HT-29 (cell line): ENCODE measurements at regions not wholly inside any gene's neighbourhood (a gene's known extent, or its start where the extent isn't known, plus 50 kb on each side); places are given as distances from the start of the nearest gene placed in this dataset.

Source experiments
- DNase-seq: peaks from one replicate; pipeline ENCODE4 v3.0.0-alpha.2; 2015; ENCODE audit warnings: low spot score

DNA sequence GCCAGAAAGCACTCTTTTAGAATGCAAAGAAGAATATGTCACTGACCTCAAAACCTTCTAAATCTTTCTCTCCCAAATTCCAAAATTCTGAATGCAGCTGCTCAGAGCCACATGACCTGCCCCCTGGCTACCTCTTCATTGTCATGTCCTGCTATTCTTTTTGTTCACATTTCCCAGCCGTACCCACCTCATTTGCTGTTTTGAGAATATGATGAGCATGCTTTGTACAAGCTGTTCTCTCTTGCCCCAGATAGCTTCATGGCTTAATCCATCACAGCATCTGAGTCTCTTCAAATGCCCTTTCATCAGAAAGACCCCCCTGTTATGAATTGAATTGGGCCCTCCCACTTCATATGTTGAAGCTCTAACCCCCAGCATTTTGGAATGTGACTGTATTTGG, 214.3 kb downstream of the KCNS3 start:
- DNase-seq: no peak

DNA sequence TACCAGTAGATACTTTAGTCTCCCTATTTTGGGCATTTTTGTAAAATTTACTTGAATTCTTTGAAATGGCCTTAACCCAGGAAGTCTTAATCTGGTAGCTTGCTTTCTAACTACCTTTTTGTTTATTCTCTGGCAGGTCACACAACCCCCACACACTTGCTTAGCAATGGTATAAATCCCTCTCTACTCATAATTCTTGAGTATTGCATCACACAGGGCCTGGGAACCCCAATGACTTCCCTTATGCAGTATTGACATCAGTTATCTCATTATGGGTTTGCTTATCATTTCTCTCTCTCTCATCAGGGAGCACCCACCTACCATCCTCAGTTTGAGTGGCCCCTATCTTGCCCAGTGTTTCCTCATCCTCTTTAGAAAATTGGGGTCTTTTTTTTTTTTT, 207.1 kb downstream of the KCNS3 start:
- DNase-seq: no peak

DNA sequence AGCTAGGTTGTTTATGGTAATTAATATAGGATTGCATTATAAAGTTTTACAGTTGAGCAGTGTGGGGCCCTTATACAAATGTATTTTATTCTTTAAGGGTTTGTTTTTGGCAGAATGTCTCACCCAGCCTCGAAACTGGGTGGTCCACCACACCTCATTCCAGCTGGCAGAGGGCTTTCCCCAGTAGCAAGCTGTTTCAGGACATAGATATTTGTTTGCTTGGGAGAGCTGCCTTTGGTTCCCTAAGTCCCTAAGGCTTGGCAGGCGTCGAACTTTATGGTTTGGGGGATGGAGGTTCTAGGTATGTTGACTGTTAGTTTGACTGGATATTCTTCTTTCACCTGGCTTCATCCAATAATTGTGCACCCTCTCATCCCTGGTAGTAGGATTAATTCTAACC, 205.9 kb downstream of the KCNS3 start:
- no peak for DNase-seq

DNA sequence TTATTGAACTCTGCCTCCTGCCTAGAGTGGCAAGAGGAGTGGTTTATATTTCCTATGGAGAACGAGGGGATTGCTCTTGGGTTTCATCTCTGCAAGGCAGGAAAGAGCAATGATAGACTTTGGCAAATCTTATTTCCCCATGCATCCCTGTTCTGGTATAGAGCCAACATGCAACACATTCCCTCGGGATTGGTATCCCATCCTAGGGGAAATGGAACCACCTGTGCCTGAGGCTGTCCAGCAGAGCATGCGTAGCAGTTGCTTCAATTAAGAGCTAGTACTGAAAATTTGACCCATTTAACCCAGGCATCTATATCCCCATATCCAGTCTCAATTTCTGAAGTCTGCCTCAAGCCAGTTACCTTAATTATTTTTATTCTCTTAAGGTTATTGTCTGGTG, 205.3 kb downstream of the KCNS3 start:
- DNase-seq: no peak

DNA sequence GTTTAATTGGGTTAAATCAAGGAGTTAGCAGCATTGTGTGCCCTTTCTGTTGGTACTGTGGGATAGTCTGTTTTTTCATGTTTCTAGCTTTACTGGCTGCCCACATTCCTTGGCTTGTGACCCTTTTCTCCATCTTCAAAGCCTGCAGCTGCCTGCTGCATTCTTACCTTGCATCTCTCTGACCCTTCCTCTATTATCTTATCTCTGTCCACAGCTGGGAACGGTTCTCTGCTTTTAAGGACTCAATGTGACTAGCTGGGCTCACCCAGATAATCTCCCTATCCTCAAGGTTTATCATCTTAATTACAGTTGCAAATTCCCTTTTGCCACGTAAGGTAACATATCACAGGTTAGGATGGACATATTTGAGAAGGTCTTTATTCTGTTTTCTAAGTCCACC, 199.7 kb downstream of the KCNS3 start:
- no peak for DNase-seq

DNA sequence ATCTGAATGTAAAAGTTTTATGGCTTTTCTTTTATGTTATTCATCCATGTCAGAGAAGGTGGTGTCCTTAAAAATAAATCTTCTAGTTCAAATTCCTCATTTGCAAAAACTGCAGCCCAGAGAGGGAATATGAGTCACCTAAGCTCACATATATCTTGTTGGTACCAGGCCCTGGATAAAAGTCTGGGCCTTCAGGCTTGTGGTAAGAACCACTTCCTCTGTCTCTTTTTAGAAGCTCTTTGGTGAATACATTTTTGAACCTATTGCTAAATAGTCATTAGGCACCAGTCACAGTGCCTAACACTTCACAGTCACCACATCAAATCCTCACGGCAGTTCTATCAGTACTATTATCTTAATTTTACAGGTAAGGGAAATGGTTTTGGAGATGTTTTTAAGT, 199.2 kb downstream of the KCNS3 start:
- no peak for DNase-seq

DNA sequence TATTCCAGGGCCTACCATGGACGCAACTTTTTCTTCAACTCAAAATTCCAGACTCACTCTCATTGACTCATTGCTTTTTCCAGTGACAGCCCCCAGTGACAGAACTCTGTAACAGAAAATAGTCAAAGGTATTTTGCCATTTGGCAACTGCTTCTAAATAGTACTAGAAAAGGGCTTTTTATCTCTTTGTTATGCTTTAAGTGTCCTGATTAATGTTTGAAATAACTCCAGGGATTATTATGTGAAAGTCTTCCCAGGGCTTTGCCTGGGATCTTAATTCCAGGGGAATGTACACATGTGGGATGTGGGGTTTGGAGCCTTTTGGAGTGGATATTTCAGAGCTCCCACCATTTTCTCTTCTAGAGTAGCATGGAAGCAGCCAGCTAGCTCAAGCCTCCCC, 198.8 kb downstream of the KCNS3 start:
- no peak for DNase-seq

DNA sequence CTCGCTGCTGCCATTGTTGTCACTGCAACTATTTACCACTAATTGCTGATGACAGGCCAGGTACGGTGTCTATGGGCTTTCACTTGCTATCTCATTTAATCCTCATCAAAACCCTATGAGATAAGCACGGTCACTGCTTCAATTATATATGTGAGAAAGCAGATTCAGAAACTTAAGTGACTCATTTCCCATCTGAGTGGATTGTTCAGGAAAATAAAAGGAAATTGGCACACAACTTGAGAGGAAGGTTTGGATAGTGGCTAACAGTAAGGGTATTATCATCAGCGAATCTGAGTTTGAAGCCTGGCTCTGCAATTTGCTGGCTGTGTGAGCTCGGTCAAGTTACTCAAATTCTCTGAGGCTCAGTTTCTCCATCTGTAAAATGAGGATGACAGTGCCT, 196.0 kb downstream of the KCNS3 start:
- no peak for DNase-seq

DNA sequence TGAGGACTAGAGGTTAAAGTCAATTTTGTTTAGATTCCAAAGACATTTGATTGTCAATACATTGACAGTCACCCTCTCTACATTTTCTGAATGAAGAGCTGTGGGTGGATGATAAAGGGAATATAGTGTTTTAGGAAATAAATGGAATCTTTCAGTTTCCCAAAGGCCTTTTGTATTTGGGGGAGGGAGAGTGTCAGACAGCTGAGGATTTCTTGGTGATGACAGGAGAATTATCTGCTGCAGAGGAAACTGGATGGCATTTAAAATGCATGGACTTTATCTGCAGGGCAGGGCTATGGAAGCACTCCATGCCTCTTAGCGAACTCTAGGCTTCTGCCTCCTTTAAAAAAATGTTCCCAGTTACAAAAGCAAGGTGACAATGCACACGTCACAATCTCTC, 195.1 kb downstream of the KCNS3 start:
- no peak for DNase-seq

DNA sequence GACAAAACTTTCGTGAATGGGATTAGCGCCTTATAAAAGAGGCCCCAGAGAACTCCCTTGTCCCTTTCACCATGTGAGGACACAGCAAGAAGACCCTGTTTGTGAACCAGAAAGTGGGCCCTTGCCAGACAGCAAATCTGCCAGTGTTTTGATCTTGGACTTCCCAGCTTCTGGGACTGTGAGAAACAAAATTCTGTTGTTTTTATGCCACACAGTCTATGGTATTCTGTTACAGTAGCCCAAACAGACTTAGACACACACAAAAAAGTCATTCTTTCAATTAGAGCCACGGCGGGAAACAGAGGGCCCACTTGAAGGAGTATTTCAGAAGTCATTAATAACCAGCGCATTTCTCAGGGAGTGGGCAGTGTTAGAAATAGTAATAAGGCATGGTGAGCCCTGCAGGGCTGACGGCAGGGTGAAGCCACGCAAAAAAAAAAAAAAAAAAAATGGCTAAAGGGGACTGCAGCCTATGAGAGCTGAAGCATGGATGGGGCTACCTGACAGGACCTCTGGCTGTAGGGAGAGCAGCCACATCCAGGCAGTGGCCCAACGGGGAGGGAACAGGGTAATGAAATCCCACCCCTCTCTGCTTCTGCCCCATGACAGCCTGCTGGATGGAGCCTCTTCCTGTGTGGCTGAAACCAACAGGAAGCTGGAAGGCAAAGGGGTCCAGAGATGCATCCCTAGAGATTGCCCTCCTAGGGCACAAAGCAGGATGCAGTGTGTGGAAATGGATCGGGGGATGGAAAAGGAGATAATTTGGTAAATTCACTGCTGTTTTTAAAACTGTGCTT, 189.3 kb downstream of the KCNS3 start:
- no peak for DNase-seq

DNA sequence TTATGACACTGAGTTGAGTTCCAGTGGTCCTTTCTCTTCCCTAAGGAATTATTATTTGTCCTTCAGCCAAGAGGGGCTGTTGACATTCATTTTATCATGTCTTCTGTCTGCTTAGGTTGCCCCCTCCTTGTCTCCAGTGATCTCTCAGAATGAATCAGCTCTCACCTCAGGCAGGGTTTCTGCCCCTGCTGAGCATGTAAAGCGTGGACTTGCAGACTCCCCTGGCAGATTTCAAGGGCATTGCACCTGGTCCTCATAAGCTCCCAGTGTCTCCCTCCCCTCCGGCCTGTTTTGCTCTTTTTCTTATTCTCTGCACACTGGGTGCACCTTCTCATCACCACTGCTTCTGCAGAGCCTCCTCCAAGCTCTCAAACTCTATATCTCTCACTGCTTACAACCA, 188.4 kb downstream of the KCNS3 start:
- no peak for DNase-seq

DNA sequence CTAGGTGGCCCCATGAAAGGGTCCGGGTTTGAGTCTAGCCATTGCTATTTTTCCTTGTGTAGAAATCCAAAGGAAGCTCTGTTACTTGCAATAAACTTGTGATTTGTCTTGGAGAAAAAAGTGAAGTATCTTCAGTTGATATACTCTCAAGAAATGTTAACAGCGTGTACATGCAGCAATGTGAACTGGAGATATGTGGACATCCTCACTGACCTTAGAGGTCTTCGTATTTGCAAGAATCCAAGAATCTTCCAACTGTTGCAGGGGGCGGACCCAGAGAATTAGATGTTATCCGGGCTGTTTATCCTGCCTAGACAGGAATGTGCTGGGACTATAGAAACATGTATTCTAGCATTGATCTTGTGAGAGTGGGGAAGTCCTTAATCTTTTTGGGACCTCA, 187.6 kb downstream of the KCNS3 start:
- DNase-seq: no peak

DNA sequence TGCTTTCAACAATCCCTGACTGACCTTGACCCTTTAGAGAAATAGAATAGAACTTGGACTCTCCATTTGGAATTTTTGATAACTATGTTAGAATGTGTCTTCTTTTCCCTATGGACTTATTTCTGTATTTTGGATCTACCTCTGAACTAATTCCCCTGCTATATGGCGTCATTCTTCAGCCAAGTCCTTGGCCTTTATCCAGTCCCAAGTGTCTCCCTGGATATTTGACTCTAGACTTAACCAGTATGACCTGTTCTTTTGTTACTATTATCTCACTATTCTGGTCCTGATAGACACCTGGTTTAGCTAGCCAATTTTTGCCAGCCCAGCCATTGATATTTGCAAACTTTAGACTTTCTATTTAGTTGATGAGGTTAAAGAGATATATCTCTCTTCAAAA, 186.8 kb downstream of the KCNS3 start:
- DNase-seq: no peak

DNA sequence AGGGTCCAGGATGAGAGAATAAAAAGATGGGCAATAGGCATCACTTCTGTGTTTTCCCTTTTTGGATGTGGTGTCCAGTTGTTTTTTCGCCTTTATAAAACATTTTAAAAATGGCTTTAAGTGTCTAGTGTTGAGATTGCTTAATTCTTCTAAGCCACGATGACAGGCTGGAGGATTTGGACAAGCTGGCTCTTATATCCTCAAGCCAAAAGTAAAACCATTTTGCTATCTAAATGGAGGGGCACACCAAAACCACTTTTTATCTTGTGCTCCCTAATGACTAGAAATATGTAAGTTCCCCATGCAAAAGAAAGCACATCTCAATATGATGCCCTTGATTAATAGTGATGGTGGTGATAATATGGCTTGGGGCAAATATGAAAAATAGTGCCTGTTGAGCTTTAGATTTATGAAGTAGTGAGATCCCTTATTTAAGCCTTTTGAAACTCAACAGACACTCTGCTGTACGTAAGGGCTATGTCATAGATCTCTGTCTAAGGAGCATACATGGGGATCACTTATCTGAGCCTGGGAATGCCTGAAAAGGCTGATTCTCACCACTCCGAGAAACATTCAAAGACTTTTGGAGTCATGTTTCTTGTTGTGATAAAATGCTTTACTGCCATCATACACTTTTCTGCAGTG, 185.5 kb downstream of the KCNS3 start:
- DNase-seq: no peak

DNA sequence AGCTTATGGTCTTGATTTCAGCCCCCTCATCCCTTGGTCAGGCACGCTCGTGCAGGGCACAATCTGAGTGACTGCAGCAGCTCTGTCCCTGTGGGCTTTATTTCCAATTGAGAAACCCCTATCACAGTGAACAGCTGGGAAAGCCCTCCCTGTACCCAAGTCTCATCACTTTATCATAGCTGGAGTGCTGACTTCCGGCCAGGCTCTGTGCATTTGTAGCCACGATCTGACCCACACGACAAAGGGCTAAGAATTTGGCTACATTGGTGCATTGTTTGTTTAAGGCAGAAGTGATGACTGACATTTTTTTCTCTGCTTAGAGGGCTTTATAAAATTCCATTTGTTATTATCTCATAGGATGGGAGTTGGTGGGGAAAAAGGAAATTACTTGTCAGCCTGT, 184.4 kb downstream of the KCNS3 start:
- DNase-seq: no peak

DNA sequence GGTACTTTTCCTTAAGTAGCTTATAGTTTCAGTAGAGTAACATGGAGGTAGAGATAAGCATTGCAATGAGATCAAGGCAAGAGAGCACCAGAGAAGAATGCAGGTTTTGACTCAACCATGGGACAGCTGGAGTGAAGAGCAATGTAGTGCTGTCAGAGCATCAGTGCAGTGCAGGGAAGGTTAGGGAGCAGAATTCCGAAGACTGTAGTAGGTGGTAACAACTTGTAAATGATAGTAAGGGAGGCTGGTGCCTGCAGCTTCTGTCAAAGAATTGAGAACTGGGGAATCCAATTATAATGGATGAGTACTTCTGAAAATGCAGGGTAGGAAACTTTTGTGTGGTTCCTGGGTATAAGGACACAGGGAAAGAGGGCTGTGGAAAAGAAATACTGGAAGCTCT, 183.2 kb downstream of the KCNS3 start:
- DNase-seq: no peak

DNA sequence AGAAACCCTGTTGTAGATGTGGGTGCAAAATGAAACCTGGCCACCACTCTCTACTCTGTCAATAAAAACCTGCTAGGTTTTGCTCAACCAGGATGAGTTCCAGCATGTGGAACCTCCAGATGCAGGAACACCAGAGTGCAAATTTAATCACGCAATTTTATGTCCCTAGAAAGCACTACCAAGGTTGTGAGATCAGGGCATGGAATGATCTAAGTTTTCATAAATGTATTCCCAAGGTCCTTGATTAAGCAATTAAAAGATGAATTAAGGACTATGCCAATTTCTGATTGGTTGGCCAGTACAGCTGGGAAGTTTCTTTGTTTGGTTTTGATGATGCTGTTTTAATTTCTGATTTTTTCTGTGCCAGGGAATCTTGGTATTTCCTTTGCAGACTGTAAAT, 179.2 kb downstream of the KCNS3 start:
- no peak for DNase-seq

DNA sequence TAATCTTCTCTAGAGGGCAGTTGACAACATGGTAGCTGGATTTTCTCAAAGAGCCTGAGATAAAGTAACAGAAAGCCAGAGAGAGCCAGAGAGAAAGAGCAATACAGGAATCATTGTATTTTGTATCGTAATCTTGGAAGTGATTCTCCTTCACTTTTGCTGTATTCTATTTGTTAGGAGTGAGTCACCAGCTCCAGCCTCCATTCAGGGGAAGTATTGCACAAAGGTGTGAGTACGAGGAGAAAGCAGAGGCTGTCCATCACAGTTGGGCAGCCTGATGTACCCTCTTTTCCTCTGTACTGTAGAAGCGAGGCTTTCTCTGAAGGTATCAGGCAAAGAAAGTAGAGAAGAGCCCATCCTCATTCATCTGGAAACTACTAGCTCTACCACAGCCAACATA, 176.8 kb downstream of the KCNS3 start:
- DNase-seq: no peak

DNA sequence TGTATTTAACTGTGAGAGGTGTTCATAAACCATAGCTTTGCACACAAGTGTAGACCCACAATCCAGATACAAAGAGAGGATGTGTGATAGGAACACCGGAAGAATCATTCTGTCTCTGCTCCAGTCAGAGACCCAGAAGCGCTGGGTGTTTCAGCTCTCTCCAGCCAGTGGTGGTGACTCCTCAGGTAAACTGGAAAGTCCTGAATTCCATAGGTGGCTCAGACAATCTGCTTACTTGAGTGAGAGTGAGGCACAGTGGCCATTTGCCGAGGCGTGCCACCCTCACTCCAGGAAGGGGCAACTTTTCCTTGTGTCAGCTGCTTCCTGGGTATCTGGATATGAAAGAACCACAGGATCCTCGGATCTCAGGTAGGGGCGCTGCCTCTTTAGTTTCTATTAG, 171.5 kb downstream of the KCNS3 start:
- DNase-seq: no peak

DNA sequence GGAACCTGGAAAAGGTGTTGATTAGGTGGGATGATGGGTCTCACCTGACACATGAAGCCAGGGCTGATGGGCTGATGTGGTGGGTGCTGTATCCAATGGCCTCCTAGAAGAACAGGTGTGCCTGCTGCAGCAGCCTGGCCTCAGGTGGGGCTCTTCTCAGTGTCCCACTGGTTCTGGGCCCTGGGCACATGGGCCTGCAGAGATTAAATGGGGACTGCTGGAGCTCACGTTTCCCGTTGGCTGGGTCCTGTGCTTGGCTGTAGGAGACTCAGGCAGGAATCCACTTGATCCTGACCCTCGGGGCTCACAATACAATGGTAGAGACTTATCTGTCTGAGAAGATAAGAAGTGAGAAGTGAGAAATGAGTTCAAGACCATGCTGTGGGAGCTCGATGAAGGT, 170.9 kb downstream of the KCNS3 start:
- no peak for DNase-seq

DNA sequence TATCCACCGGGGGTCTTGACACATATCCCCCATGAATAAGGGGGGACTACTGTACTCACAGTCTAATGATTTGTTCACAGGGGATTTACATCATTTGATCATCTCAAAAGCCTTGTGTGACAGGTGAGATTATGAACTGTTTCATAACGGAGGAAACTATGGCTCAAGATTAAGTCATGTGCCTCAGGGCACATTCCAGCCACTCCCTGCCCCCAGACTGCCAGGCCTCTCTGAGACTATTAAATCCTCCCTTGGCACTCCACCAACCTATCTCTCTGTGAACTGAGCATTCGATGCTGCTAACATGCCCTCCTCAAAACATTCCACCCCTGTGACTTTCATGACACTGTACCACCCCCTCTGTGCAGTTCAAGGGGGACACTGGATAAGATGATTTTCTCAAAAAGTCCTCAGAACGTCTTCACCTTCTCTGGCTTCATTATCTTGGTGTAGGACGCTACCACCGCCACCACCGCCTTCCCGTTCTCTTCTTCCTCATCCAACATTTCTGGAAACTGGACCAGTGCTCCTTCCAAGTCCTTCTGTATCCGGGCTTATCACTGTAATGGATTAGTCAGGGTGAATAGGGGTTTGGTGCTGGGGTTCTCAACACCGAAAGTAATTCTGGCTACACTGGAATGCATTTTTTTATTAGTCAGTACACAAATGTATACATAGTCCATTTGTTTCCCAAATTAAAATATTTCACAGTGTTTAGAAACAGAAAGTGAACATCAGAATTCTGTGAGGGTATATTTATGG, 169.6 kb downstream of the KCNS3 start:
- no peak for DNase-seq

DNA sequence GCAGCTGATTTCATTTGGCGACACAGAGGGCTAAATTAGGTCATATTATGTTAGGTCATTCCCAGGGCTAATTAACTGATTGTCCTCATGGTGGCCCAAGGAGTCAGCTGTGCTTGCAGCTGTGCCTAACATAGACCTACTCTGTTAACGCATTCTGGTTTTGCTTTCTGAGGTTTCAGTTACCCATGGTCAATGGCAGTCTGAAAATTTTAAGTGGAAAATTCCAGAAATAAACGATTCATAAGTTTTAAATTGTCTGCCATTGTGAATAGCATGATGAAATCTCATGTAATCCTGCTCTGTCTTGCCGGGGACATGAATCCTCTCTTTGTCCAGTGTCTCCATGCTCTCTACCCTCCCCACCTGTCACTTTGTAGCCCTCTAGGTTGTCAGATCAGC, 168.7 kb downstream of the KCNS3 start:
- DNase-seq: no peak
